ENCODE measurements at regions not wholly inside any gene's neighbourhood (a gene's known extent, or its start where the extent isn't known, plus 50 kb on each side); places are given as distances from the start of the nearest gene placed in this dataset.

GRCh38 chr2:156242874-156243273, 89.6 kb downstream of the NR4A2 start:
- TF ChIP-seq POLR2A (IDR thresholded peaks at IDR 0.05) (no peak), CTCF (IDR thresholded peaks at IDR 0.05) (no peak), POLR2AphosphoS5 (IDR thresholded peaks at IDR 0.05; ENCODE audit: insufficient read depth in 1 of 2, low read depth in 1 of 2) (no peak)
